PC-9 (cell line): ENCODE measurements at regions not wholly inside any gene's neighbourhood (a gene's known extent, or its start where the extent isn't known, plus 50 kb on each side); places are given as distances from the start of the nearest gene placed in this dataset.

Experiments
- BruUV-seq: library from RNA; stranded (reverse); fragments of 400-500 nt; replicated peaks from 2 replicates; lab custom pipeline; 2021; lab: Mats Ljungman, UMichigan
- CTCF ChIA-PET: fragments of 300-600 bp; sonication (Branson Sonifier 250); formaldehyde crosslinking; loops from one replicate; lab custom pipeline; 2022; ENCODE audit warnings: antibody characterized with exemption; lab: Charles Lee
- POLR2A ChIA-PET: fragments of 300-600 bp; sonication (Branson Sonifier 250); formaldehyde crosslinking; loops from one replicate; lab custom pipeline; 2022; ENCODE audit warnings: antibody characterized with exemption; ENCODE audit not compliant: unreplicated experiment; lab: Charles Lee
- DNase-seq, 2 experiments: peaks; one replicate each; pipeline versions ENCODE4 v3.0.0 to v3.0.0-alpha.2; 2015 to 2022; ENCODE audit warnings: mixed read lengths in 1 of 2
- H2AFZ ChIP-seq: fragments of 200-600 bp; sonication (generic); 2 replicates; pipeline ENCODE4 v1.8.1; 2017; ENCODE audit warnings: antibody characterized with exemption
- H3F3A ChIP-seq: fragments of 200-600 bp; sonication (generic); 2 replicates; pipeline ENCODE4 v1.8.1; 2017; ENCODE audit warnings: antibody characterized with exemption, mild to moderate bottlenecking, low read depth; ENCODE audit not compliant: insufficient read depth
- H3K27ac ChIP-seq: fragments of 200-600 bp; sonication (generic); 2 replicates; pipeline ENCODE4 v1.6.1; 2016; ENCODE audit warnings: mixed run types
- H3K27me3 ChIP-seq: fragments of 200-600 bp; sonication (generic); 2 replicates; pipeline ENCODE4 v1.6.1; 2016; ENCODE audit warnings: low read depth, mixed run types; ENCODE audit not compliant: insufficient read depth
- H3K36me3 ChIP-seq: fragments of 200-600 bp; sonication (generic); 2 replicates; pipeline ENCODE4 v1.6.1; 2016; ENCODE audit warnings: low read depth, mixed run types
- H3K4me1 ChIP-seq: fragments of 200-600 bp; sonication (generic); replicated peaks from 2 replicates; pipeline ENCODE4 v1.6.1; 2016; ENCODE audit warnings: mixed run types; ENCODE audit not compliant: insufficient read depth
- H3K4me2 ChIP-seq: fragments of 200-600 bp; sonication (generic); 2 replicates; pipeline ENCODE4 v1.6.1; 2017; ENCODE audit warnings: mixed run types
- H3K4me3 ChIP-seq: fragments of 200-600 bp; sonication (generic); 2 replicates; pipeline ENCODE4 v1.6.1; 2016; ENCODE audit warnings: mixed run types
- H3K79me2 ChIP-seq: fragments of 200-600 bp; sonication (generic); 2 replicates; pipeline ENCODE4 v1.6.1; 2017; ENCODE audit warnings: low read depth, mixed run types
- H3K9me2 ChIP-seq: fragments of 200-600 bp; sonication (generic); 2 replicates; pipeline ENCODE4 v1.8.1; 2017; ENCODE audit warnings: mild to moderate bottlenecking; ENCODE audit not compliant: insufficient read depth
- H3K9me3 ChIP-seq: fragments of 200-600 bp; sonication (generic); 2 replicates; pipeline ENCODE4 v1.8.1; 2016; ENCODE audit warnings: low read depth; ENCODE audit not compliant: insufficient read depth
- H4K20me1 ChIP-seq: fragments of 200-600 bp; sonication (generic); 2 replicates; pipeline ENCODE4 v1.8.1; 2017; ENCODE audit not compliant: insufficient read depth
- EZH2 ChIP-seq: fragments of 200-600 bp; sonication (generic); IDR thresholded peaks from 2 replicates; pipeline ENCODE4 v1.8.0; 2017; ENCODE audit warnings: antibody characterized with exemption, low read depth
- intact Hi-C: fragments of 100-400 bp; cut with micrococcal nuclease; formaldehyde crosslinking; loops from one replicate; pipeline ENCODE4 v1.10.0; 2022; ENCODE audit not compliant: unreplicated experiment
- TF ChIP-seq, protein P1 (sequence below): fragments of 200-600 bp; sonication (generic); conservative IDR thresholded peaks from 2 replicates; pipeline ENCODE4 v1.6.1; 2017; ENCODE audit warnings: mixed run types, antibody characterized with exemption, mild to moderate bottlenecking, moderate library complexity

DNA sequence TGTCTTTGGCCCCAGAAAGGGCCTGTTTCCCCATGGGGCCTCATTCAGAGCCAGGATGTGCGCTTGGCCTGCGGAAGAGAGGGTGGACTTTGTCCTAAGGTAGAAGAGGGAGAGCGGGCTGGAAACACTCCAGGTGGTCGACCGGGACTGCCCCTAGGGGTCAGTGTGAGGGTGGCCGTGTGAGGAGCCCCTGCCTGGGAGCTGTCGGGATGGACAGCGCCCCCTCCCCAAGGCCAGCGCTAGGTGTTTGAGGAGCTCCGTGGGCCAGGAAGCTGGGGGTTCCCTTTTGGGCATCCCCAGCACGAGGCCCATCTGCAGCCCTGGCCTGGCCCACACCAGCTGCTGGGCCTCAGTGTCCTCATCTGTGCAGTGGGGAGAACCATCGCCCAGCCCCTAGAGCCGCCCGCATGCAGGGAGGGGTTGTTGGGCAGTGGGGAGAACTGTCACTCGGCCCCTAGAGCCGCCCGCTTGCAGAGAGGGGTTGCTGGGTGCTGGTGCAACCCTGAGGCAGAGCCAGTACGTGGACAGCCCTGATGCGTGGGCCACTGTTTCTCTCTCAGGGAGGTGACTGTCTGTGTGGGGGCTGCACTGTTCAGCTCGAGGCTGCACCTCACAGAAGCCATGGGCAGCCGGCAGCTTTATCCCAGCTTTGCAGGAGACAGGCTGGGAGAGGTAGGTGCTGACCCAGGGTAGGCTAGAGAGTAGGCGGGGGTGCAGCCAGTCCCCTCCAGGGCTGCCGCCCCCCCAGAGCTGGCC is 1319.9 kb downstream of the BRD1 start:
- BruUV-seq = no TSS peak
- Histone ChIP-seq H4K20me1 (no peaks in the 10 kb centered on the region), H3K4me2 (no peak overlapping the region), H3K36me3 (no peaks in the 10 kb centered on the region), H3K79me2 (no peaks in the 10 kb centered on the region), H3K9me3 (no peaks in the 10 kb centered on the region), H3K4me3 (no peak overlapping the region), H2AFZ (no peak overlapping the region), H3K4me1 (no peaks in the 10 kb centered on the region), H3F3A (no peaks in the 10 kb centered on the region), H3K27ac (no peak overlapping the region), H3K9me2 (no peaks in the 10 kb centered on the region), H3K27me3 (peaks cover 98% of the 10 kb centered on the region)
- peak in 1 of 2 experiments; percentile 15 for DNase-seq
- intact Hi-C loops = no loop called here
- POLR2A ChIA-PET = no interaction called here
- TF ChIP-seq, protein P1, sequence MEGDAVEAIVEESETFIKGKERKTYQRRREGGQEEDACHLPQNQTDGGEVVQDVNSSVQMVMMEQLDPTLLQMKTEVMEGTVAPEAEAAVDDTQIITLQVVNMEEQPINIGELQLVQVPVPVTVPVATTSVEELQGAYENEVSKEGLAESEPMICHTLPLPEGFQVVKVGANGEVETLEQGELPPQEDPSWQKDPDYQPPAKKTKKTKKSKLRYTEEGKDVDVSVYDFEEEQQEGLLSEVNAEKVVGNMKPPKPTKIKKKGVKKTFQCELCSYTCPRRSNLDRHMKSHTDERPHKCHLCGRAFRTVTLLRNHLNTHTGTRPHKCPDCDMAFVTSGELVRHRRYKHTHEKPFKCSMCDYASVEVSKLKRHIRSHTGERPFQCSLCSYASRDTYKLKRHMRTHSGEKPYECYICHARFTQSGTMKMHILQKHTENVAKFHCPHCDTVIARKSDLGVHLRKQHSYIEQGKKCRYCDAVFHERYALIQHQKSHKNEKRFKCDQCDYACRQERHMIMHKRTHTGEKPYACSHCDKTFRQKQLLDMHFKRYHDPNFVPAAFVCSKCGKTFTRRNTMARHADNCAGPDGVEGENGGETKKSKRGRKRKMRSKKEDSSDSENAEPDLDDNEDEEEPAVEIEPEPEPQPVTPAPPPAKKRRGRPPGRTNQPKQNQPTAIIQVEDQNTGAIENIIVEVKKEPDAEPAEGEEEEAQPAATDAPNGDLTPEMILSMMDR = no peak
- TF ChIP-seq EZH2 = no peak
- CTCF ChIA-PET = no interaction called here

DNA sequence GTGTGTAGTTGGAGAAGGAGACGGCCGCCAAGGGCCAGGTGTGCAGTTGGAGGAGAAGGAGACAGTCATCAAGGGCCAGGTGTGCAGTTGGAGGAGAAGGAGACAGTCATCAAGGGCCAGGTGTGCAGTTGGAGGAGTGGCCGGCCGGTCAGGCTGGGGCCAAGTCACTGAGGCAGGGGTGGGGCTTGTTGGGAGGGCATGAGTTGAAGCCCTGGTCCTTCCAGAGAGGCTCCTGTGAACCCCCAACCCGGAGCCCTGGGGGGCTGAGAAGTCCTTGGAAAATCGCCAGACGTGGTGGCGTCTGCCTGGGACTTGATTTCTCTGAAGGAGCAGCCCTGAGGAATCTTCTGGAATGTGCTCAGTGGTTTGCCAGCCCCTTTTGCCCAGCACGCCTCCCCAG is 1320.5 kb downstream of the BRD1 start:
- TF ChIP-seq, protein P1 = no peak
- no peak for TF ChIP-seq EZH2

DNA sequence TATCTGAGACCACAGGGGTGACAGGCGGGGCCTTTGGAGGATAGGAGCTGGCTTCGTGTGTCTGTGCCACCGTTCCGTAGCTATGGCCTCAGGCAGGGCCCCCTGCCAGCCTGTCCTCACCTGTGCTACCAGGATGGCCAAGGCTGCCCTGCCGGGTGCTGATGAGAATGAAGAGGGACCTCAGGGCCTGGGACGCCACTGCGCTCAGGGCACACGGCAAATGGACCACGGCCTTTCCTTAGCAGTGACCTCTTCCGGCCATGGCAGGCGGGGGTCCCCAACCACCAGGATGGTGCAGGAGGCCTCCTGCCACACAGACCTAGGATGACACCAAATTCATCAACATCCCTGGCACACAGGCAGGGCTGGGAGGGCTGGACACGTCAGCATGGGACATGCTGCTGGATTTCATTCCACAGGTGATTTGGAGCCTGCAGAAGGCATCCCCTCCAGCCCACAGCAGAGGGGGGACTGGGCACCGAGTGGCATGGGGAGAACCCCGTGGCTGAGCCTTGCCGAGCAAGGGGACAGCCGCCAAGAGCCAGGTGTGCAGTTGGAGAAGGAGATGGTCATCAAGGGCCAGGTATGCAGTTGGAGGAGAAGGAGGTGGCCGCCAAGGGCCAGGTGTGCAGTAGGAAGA is 1321.0 kb downstream of the BRD1 start:
- no peaks in the 10 kb centered on the region for H3K36me3 ChIP-seq
- no peak overlapping the region for H3K4me2 ChIP-seq
- H3K27ac ChIP-seq = no peak overlapping the region
- no peaks in the 10 kb centered on the region for H3F3A ChIP-seq
- H3K27me3 ChIP-seq = peaks cover 98% of the 10 kb centered on the region
- no peak overlapping the region for H3K4me3 ChIP-seq
- no peaks in the 10 kb centered on the region for H3K9me2 ChIP-seq
- H2AFZ ChIP-seq = no peak overlapping the region
- DNase-seq = no peak
- POLR2A ChIA-PET = no interaction called here
- no peaks in the 10 kb centered on the region for H4K20me1 ChIP-seq
- no TSS peak for BruUV-seq
- CTCF ChIA-PET = no interaction called here
- TF ChIP-seq EZH2 = no peak
- no peaks in the 10 kb centered on the region for H3K4me1 ChIP-seq
- intact Hi-C loops = no loop called here
- no peaks in the 10 kb centered on the region for H3K79me2 ChIP-seq
- no peaks in the 10 kb centered on the region for H3K9me3 ChIP-seq

More for the DNA sequence above, 1320.5 kb downstream of the BRD1 start:
- H3K27me3 ChIP-seq = peaks cover 98% of the 10 kb centered on the region
- no peaks in the 10 kb centered on the region for H3K9me3 ChIP-seq
- intact Hi-C loops = no loop called here
- H3K9me2 ChIP-seq = no peaks in the 10 kb centered on the region
- ChIA-PET CTCF (no interaction called here), POLR2A (no interaction called here)
- H4K20me1 ChIP-seq = no peaks in the 10 kb centered on the region
- no peak overlapping the region for H3K27ac ChIP-seq
- H2AFZ ChIP-seq = no peak overlapping the region
- H3K79me2 ChIP-seq = no peaks in the 10 kb centered on the region
- H3K4me1 ChIP-seq = no peaks in the 10 kb centered on the region
- DNase-seq = peak in 1 of 2 experiments; percentile 9
- no peaks in the 10 kb centered on the region for H3K36me3 ChIP-seq
- H3K4me3 ChIP-seq = no peak overlapping the region
- no peaks in the 10 kb centered on the region for H3F3A ChIP-seq
- no TSS peak for BruUV-seq
- no peak overlapping the region for H3K4me2 ChIP-seq
